Activated T-helper 1 cell treated with anti-CD3 and anti-CD28 coated beads, Interleukin-12 subunit alpha, Interleukin-12 subunit beta, Interleukin-2, Interleukin-4 antibody, amounts not matched to agents 30 ng/mL and 10 ng/mL and 1 ng/mL, durations not matched to agents 14 hours and 24 hours and 36 hours (primary cell): ENCODE measurements at regions not wholly inside any gene's neighbourhood (a gene's known extent, or its start where the extent isn't known, plus 50 kb on each side); places are given as distances from the start of the nearest gene placed in this dataset.

ENCODE experiments used
- DNase-seq: peaks from one replicate; pipeline ENCODE4 v3.0.0; 2021; ENCODE audit warnings: low spot score
- H3K27ac Mint-ChIP-seq: one replicate; pipeline ENCODE4 v1.8.0; 2021; ENCODE audit warnings: mild to moderate bottlenecking, mixed read lengths
- H3K27me3 Mint-ChIP-seq: one replicate; pipeline ENCODE4 v1.8.0; 2022; ENCODE audit warnings: mild to moderate bottlenecking, moderate library complexity, mixed read lengths; ENCODE audit not compliant: insufficient read depth
- H3K36me3 Mint-ChIP-seq: one replicate; pipeline ENCODE4 v1.8.0; 2021; ENCODE audit warnings: low read depth, mixed read lengths
- H3K4me1 Mint-ChIP-seq: one replicate; pipeline ENCODE4 v1.8.0; 2021; ENCODE audit warnings: low read depth, mixed read lengths
- H3K4me3 Mint-ChIP-seq: one replicate; pipeline ENCODE4 v1.8.0; 2021; ENCODE audit warnings: mild to moderate bottlenecking, moderate library complexity, mixed read lengths
- H3K9me3 Mint-ChIP-seq: one replicate; pipeline ENCODE4 v1.8.0; 2021; ENCODE audit warnings: mixed read lengths
- intact Hi-C: fragments of 100-400 bp; cut with micrococcal nuclease; formaldehyde crosslinking; loops from one replicate; pipeline ENCODE4 v1.15.1; 2024

- H3K27ac Mint-ChIP-seq = no peak overlapping the region
Observed at GRCh38 chr2:220096406-220096805, 469.0 kb downstream of the SLC4A3 start.

GRCh38 chr2:220101980-220102379, 474.6 kb downstream of the SLC4A3 start:
- intact Hi-C loops = no loop called here
- Mint-ChIP-seq H3K4me3 (no peak overlapping the region), H3K9me3 (no peaks in the 10 kb centered on the region), H3K27ac (no peak overlapping the region), H3K4me1 (no peaks in the 10 kb centered on the region), H3K27me3 (no peaks in the 10 kb centered on the region), H3K36me3 (no peaks in the 10 kb centered on the region)
- DNase-seq = no peak

More at GRCh38 chr2:220096406-220096805, 469.0 kb downstream of the SLC4A3 start:
- intact Hi-C loops = no loop called here
- no peaks in the 10 kb centered on the region for H3K9me3 Mint-ChIP-seq
- H3K4me1 Mint-ChIP-seq = no peaks in the 10 kb centered on the region
- no peak for DNase-seq
- no peak overlapping the region for H3K4me3 Mint-ChIP-seq
- no peaks in the 10 kb centered on the region for H3K27me3 Mint-ChIP-seq
- H3K36me3 Mint-ChIP-seq = no peaks in the 10 kb centered on the region

GRCh38 chr2:220103596-220103995, 476.2 kb downstream of the SLC4A3 start:
- intact Hi-C loops = no loop called here
- Mint-ChIP-seq H3K36me3 (no peaks in the 10 kb centered on the region), H3K27ac (no peak overlapping the region), H3K4me3 (no peak overlapping the region), H3K4me1 (no peaks in the 10 kb centered on the region), H3K9me3 (no peaks in the 10 kb centered on the region), H3K27me3 (no peaks in the 10 kb centered on the region)
- no peak for DNase-seq

- H3K36me3 Mint-ChIP-seq = no peaks in the 10 kb centered on the region
- no peaks in the 10 kb centered on the region for H3K27me3 Mint-ChIP-seq
- no peaks in the 10 kb centered on the region for H3K9me3 Mint-ChIP-seq
- no peak overlapping the region for H3K4me3 Mint-ChIP-seq
- H3K27ac Mint-ChIP-seq = no peak overlapping the region
- intact Hi-C loops = no loop called here
- no peak for DNase-seq
- H3K4me1 Mint-ChIP-seq = no peaks in the 10 kb centered on the region
Observed at GRCh38 chr2:220104871-220105351, 477.5 kb downstream of the SLC4A3 start.

- intact Hi-C loops = no loop called here
- H3K36me3 Mint-ChIP-seq = no peaks in the 10 kb centered on the region
- H3K4me3 Mint-ChIP-seq = no peak overlapping the region
- H3K9me3 Mint-ChIP-seq = no peaks in the 10 kb centered on the region
- DNase-seq = no peak
- no peaks in the 10 kb centered on the region for H3K27me3 Mint-ChIP-seq
- H3K4me1 Mint-ChIP-seq = no peaks in the 10 kb centered on the region
- H3K27ac Mint-ChIP-seq = no peak overlapping the region
Observed at GRCh38 chr2:220106065-220106464, 478.6 kb downstream of the SLC4A3 start.

GRCh38 chr2:220107380-220107791, 480.0 kb downstream of the SLC4A3 start:
- Mint-ChIP-seq H3K27me3 (no peaks in the 10 kb centered on the region), H3K9me3 (no peaks in the 10 kb centered on the region), H3K4me3 (no peak overlapping the region), H3K36me3 (no peaks in the 10 kb centered on the region), H3K27ac (no peak overlapping the region), H3K4me1 (no peaks in the 10 kb centered on the region)
- no peak for DNase-seq
- intact Hi-C loops = no loop called here

- intact Hi-C loops = no loop called here
- peaks cover 7% of the 10 kb centered on the region for H3K9me3 Mint-ChIP-seq
- H3K27me3 Mint-ChIP-seq = no peaks in the 10 kb centered on the region
- no peak for DNase-seq
- no peaks in the 10 kb centered on the region for H3K4me1 Mint-ChIP-seq
- no peak overlapping the region for H3K4me3 Mint-ChIP-seq
- H3K36me3 Mint-ChIP-seq = no peaks in the 10 kb centered on the region
- H3K27ac Mint-ChIP-seq = no peak overlapping the region
Observed at GRCh38 chr2:220114443-220114842, 487.0 kb downstream of the SLC4A3 start.

GRCh38 chr2:220117025-220117424, 489.6 kb downstream of the SLC4A3 start:
- no peaks in the 10 kb centered on the region for H3K36me3 Mint-ChIP-seq
- H3K27me3 Mint-ChIP-seq = no peaks in the 10 kb centered on the region
- H3K4me1 Mint-ChIP-seq = no peaks in the 10 kb centered on the region
- intact Hi-C loops = no loop called here
- H3K4me3 Mint-ChIP-seq = no peak overlapping the region
- no peak for DNase-seq
- peaks cover 7% of the 10 kb centered on the region for H3K9me3 Mint-ChIP-seq
- no peak overlapping the region for H3K27ac Mint-ChIP-seq

- Mint-ChIP-seq H3K36me3 (no peaks in the 10 kb centered on the region), H3K4me3 (no peak overlapping the region), H3K4me1 (no peaks in the 10 kb centered on the region), H3K27me3 (no peaks in the 10 kb centered on the region), H3K27ac (no peak overlapping the region), H3K9me3 (no peaks in the 10 kb centered on the region)
- intact Hi-C loops = no loop called here
- no peak for DNase-seq
Observed at GRCh38 chr2:220120041-220120440, 492.6 kb downstream of the SLC4A3 start.

- no peak for DNase-seq
Observed at GRCh38 chr2:220123751-220124150, 496.3 kb downstream of the SLC4A3 start.

GRCh38 chr2:220125551-220125950, 498.1 kb downstream of the SLC4A3 start:
- intact Hi-C loops = no loop called here
- Mint-ChIP-seq H3K4me3 (no peak overlapping the region), H3K36me3 (no peaks in the 10 kb centered on the region), H3K9me3 (no peaks in the 10 kb centered on the region), H3K27ac (no peak overlapping the region), H3K27me3 (no peaks in the 10 kb centered on the region), H3K4me1 (no peaks in the 10 kb centered on the region)
- DNase-seq = no peak

More at GRCh38 chr2:220123751-220124150, 496.3 kb downstream of the SLC4A3 start:
- intact Hi-C loops = no loop called here
- Mint-ChIP-seq H3K36me3 (no peaks in the 10 kb centered on the region), H3K9me3 (no peaks in the 10 kb centered on the region), H3K27me3 (no peaks in the 10 kb centered on the region), H3K4me1 (no peaks in the 10 kb centered on the region), H3K27ac (no peak overlapping the region), H3K4me3 (no peak overlapping the region)

- Mint-ChIP-seq H3K4me3 (no peak overlapping the region), H3K4me1 (no peaks in the 10 kb centered on the region), H3K9me3 (no peaks in the 10 kb centered on the region), H3K27ac (no peak overlapping the region), H3K36me3 (no peaks in the 10 kb centered on the region), H3K27me3 (no peaks in the 10 kb centered on the region)
- no peak for DNase-seq
- intact Hi-C loops = no loop called here
Observed at GRCh38 chr2:220127311-220127710, 499.9 kb downstream of the SLC4A3 start.

GRCh38 chr2:220127876-220128275, 500.4 kb downstream of the SLC4A3 start:
- intact Hi-C loops = no loop called here

GRCh38 chr2:220129391-220129790, 502.0 kb downstream of the SLC4A3 start:
- no peaks in the 10 kb centered on the region for H3K27me3 Mint-ChIP-seq

More at GRCh38 chr2:220127876-220128275, 500.4 kb downstream of the SLC4A3 start:
- Mint-ChIP-seq H3K4me1 (no peaks in the 10 kb centered on the region), H3K27ac (no peak overlapping the region), H3K36me3 (no peaks in the 10 kb centered on the region), H3K9me3 (no peaks in the 10 kb centered on the region), H3K27me3 (no peaks in the 10 kb centered on the region), H3K4me3 (no peak overlapping the region)
- DNase-seq = no peak

More at GRCh38 chr2:220129391-220129790, 502.0 kb downstream of the SLC4A3 start:
- no peaks in the 10 kb centered on the region for H3K9me3 Mint-ChIP-seq
- no peaks in the 10 kb centered on the region for H3K4me1 Mint-ChIP-seq
- H3K27ac Mint-ChIP-seq = no peak overlapping the region
- DNase-seq = no peak
- H3K36me3 Mint-ChIP-seq = no peaks in the 10 kb centered on the region
- intact Hi-C loops = no loop called here
- no peak overlapping the region for H3K4me3 Mint-ChIP-seq
